Fibroblast of villous mesenchyme (primary cell): ENCODE measurements at regions not wholly inside any gene's neighbourhood (a gene's known extent, or its start where the extent isn't known, plus 50 kb on each side); places are given as distances from the start of the nearest gene placed in this dataset.

Experiments
- DNase-seq: peaks from one replicate; pipeline ENCODE4 v3.0.0-alpha.2; 2010; ENCODE audit warnings: low read depth
- H3K4me3 ChIP-seq: 2 replicates; pipeline ENCODE4 v1.5.1; 2011; ENCODE audit warnings: low read depth, mild to moderate bottlenecking, low read length
- CTCF ChIP-seq: IDR thresholded peaks from 2 replicates; pipeline ENCODE4 v1.5.1; 2012; ENCODE audit warnings: low read depth, mild to moderate bottlenecking, low read length; ENCODE audit not compliant: insufficient read depth

- no peak for TF ChIP-seq CTCF
- no peak overlapping the region for H3K4me3 ChIP-seq
- no peak for DNase-seq
Observed at GRCh38 chr10:76667408-76668370, 969.9 kb downstream of the KCNMA1 start.

- DNase-seq: no peak
- H3K4me3 ChIP-seq: no peak overlapping the region
- no peak for TF ChIP-seq CTCF
Observed at GRCh38 chr10:76666891-76667290, 970.7 kb downstream of the KCNMA1 start.

- no peak for DNase-seq
- no peak overlapping the region for H3K4me3 ChIP-seq
- TF ChIP-seq CTCF: no peak
Observed at GRCh38 chr10:76665029-76665428, 972.6 kb downstream of the KCNMA1 start.

- no peak for DNase-seq
- H3K4me3 ChIP-seq: no peak overlapping the region
- no peak for TF ChIP-seq CTCF
Observed at GRCh38 chr10:76657337-76658012, 980.1 kb downstream of the KCNMA1 start.

- no peak for TF ChIP-seq CTCF
- no peak for DNase-seq
- H3K4me3 ChIP-seq: no peak overlapping the region
Observed at GRCh38 chr10:76651154-76651553, 986.5 kb downstream of the KCNMA1 start.

- DNase-seq: peak; percentile 47
- TF ChIP-seq CTCF: no peak
- no peak overlapping the region for H3K4me3 ChIP-seq
Observed at GRCh38 chr10:76649723-76650127, 987.9 kb downstream of the KCNMA1 start.
